CD4-positive, alpha-beta memory T cell (primary cell): ENCODE measurements at regions not wholly inside any gene's neighbourhood (a gene's known extent, or its start where the extent isn't known, plus 50 kb on each side); places are given as distances from the start of the nearest gene placed in this dataset.
A peak's percentile ranks its signal among the peaks of the same experiment; 100 is the strongest.

Experiments
- CTCF ChIA-PET: fragments of 350-600 bp; sonication (Branson Sonifier 250); formaldehyde crosslinking; loops from one replicate; lab custom pipeline; 2021; ENCODE audit warnings: inconsistent platforms; ENCODE audit not compliant: partially characterized antibody; lab: Charles Lee
- POLR2A ChIA-PET: fragments of 350-600 bp; sonication (Branson Sonifier 250); formaldehyde crosslinking; loops from one replicate; lab custom pipeline; 2021; ENCODE audit not compliant: partially characterized antibody; lab: Charles Lee
- DNase-seq, 5 donors: peaks; one replicate each; pipeline versions ENCODE4 v3.0.0 to v3.0.0-alpha.2; 2020 to 2022; ENCODE audit warnings: mixed read lengths in 1 of 5
- H3K27ac ChIP-seq: one replicate; pipeline ENCODE4 v1.7.0; 2013; ENCODE audit warnings: low read depth, low read length
- H3K27me3 ChIP-seq: 2 replicates; pipeline ENCODE4 v1.7.0; 2013; ENCODE audit warnings: mild to moderate bottlenecking, low read length, moderate library complexity; ENCODE audit not compliant: insufficient read depth
- H3K36me3 ChIP-seq: 2 replicates; pipeline ENCODE4 v1.7.0; 2013; ENCODE audit warnings: mild to moderate bottlenecking, low read length, moderate library complexity; ENCODE audit not compliant: insufficient read depth
- H3K4me1 ChIP-seq: 2 replicates; pipeline ENCODE4 v1.7.0; 2013; ENCODE audit warnings: mild to moderate bottlenecking, low read length, moderate library complexity; ENCODE audit not compliant: insufficient read depth
- H3K4me3 ChIP-seq, 2 donors: one replicate each; pipeline ENCODE4 v1.7.0; 2013; ENCODE audit warnings: low read length in 2 of 2, mild to moderate bottlenecking in 1 of 2
- H3K9me3 ChIP-seq, 2 donors: one replicate each; pipeline ENCODE4 v1.7.0; 2013; ENCODE audit warnings: low read length in 2 of 2, control low read depth in 1 of 2; ENCODE audit not compliant: control insufficient read depth in 1 of 2
- H3K27ac Mint-ChIP-seq, 7 donors: one replicate each; pipeline ENCODE4 v1.8.0; 2020 to 2021; ENCODE audit warnings: mixed read lengths in 7 of 7, mild to moderate bottlenecking in 6 of 7, inconsistent platforms in 3 of 7, moderate library complexity in 3 of 7
- H3K27me3 Mint-ChIP-seq, 2 donors: one replicate each; pipeline ENCODE4 v1.8.0; 2020 to 2021; ENCODE audit warnings: mixed read lengths in 2 of 2
- H3K36me3 Mint-ChIP-seq, 2 donors: one replicate each; pipeline ENCODE4 v1.8.0; 2020 to 2021; ENCODE audit warnings: mixed read lengths in 2 of 2, inconsistent platforms in 1 of 2, mild to moderate bottlenecking in 1 of 2
- H3K4me1 Mint-ChIP-seq, 4 donors: one replicate each; pipeline ENCODE4 v1.8.0; 2020 to 2021; ENCODE audit warnings: mixed read lengths in 4 of 4, mild to moderate bottlenecking in 1 of 4
- H3K4me3 Mint-ChIP-seq, 8 donors: one replicate each; pipeline ENCODE4 v1.8.0; 2020 to 2021; ENCODE audit warnings: mixed read lengths in 8 of 8, mild to moderate bottlenecking in 7 of 8, moderate library complexity in 6 of 8, inconsistent platforms in 3 of 8
- H3K9me3 Mint-ChIP-seq, 8 donors: one replicate each; pipeline ENCODE4 v1.8.0; 2020 to 2021; ENCODE audit warnings: mixed read lengths in 8 of 8, mild to moderate bottlenecking in 5 of 8, inconsistent platforms in 3 of 8, moderate library complexity in 1 of 8
- intact Hi-C: fragments of 100-400 bp; cut with micrococcal nuclease; formaldehyde crosslinking; loops from one replicate; pipeline ENCODE4 v1.15.1; 2023

DNA sequence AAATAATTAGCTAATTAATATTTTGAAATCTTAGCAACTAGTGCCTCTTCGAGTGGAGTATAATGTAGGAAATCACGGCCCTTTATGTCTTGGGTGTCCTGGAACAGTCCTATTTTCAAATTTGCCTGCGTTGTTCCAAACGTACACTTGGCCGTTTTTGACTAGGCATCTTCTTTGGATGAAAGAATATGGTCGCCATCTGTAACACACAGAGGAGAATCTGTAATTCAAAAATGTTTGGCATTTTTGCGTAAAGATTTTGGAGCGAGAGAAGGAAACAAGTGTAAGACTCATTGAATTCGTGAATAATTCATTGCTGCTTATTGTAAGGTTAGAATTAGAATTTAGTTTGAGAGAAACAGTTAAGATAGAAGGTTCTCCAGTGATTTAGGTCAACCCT lies 61.5 kb upstream of the CLCN4 start:
- Histone ChIP-seq H3K36me3 (no peaks in the 10 kb centered on the region), H3K4me3 (no peak overlapping the region), H3K9me3 (no peaks in the 10 kb centered on the region), H3K4me1 (peaks cover 43% of the 10 kb centered on the region), H3K27ac (no peak overlapping the region), H3K27me3 (no peaks in the 10 kb centered on the region)
- no peak for DNase-seq
- Mint-ChIP-seq H3K27ac (peak overlapping the region in 3 of 7 donors; percentile 37 to 85 (median 51)), H3K36me3 (peaks cover 5 to 16% of the 10 kb centered on the region in 2 donors), H3K9me3 (no peaks in the 10 kb centered on the region), H3K27me3 (no peaks in the 10 kb centered on the region), H3K4me1 (peaks cover 19 to 47% (median 31%) of the 10 kb centered on the region in 4 donors), H3K4me3 (no peak overlapping the region)
- CTCF ChIA-PET: interaction anchor here (0.8 to 2.3 kb wide), 6 partner anchors 10 to 100 kb away, joined by 3 to 8 read pairs (median 4); no protein-coding TSS in a partner anchor
- POLR2A ChIA-PET: interaction anchor here (4.6 to 6.8 kb wide), 2 partner anchors 11 to 14 kb away, joined by 41 to 79 read pairs; no protein-coding TSS in a partner anchor
- intact Hi-C loops: no loop called here

DNA sequence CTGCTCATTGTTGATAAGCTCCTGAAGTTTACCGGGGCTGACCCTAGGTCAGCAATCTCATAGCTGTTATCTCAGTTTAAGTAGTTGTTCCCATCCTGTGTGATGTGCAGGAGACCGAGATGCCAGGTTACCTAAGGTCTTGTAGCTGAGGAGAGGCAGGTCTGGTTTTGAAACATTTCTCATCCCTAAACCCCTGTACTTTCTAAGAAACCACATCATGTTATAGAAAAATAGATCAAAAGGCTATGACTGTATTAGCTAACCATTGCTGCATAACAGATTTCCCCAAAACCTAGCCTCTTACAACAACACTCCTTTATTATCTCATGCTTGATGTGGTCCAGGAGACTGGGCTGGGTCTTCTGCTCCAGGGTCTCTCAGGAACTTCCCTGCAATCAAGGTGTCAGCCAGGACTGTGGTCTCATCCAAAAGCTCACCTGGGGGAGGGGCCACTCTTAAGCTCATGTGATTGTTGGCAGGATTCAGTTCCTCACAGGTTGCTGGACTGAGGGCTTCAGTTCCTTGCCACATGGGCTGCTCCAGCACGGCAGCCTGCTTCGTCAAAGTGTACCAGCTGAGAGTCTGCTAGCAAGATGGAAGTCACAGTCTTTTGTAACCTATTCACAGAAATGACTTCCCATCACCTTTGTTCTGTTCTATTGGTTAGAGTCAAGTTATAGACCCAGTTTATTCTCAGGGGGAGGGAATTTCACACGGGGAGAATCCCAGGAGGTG lies 60.9 kb upstream of the CLCN4 start:
- no peak for DNase-seq
- no peaks in the 10 kb centered on the region for H3K36me3 ChIP-seq
- CTCF ChIA-PET: interaction anchor here (0.7 to 4.2 kb wide), 7 partner anchors 10 to 101 kb away, joined by 3 to 31 read pairs (median 6); no protein-coding TSS in a partner anchor
- Mint-ChIP-seq H3K4me1 (peaks cover 19 to 53% (median 36%) of the 10 kb centered on the region in 4 donors), H3K36me3 (peaks cover 5 to 15% of the 10 kb centered on the region in 2 donors), H3K27me3 (no peaks in the 10 kb centered on the region), H3K9me3 (no peaks in the 10 kb centered on the region), H3K4me3 (peak overlapping the region in 3 of 8 donors; percentile 6 to 77 (median 25)), H3K27ac (peak overlapping the region in 6 of 7 donors; percentile 17 to 85 (median 44))
- intact Hi-C loops: no loop called here
- no peak overlapping the region for H3K4me3 ChIP-seq
- POLR2A ChIA-PET: interaction anchor here (4.6 to 6.8 kb wide), 2 partner anchors 11 to 13 kb away, joined by 41 to 79 read pairs; no protein-coding TSS in a partner anchor
- no peaks in the 10 kb centered on the region for H3K9me3 ChIP-seq
- H3K4me1 ChIP-seq: peaks cover 49% of the 10 kb centered on the region
- no peak overlapping the region for H3K27ac ChIP-seq
- H3K27me3 ChIP-seq: no peaks in the 10 kb centered on the region

DNA sequence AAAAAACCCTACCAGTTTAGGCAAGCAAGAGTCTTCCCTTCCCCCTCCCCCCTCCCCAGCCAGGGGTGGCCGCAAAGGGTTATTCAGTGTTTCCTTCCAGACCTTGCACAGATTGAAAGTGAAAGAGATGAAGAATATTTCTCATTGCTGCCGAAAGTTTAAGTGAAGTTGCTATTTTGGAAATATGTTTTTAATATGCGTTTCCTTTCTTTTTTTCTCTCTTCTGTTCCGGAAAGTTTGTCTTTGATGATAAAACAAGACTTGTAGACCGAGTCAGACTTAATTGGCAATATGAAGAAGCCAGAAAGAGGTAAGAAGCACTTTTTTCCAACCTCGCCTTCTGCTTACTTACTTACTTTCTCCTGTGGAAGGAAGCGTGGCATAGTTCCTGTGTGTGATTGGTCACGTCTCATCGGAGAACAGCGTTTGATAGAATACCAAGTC lies 58.5 kb upstream of the CLCN4 start:
- peaks cover 0 to 13% of the 10 kb centered on the region in 2 donors for H3K36me3 Mint-ChIP-seq
- peak overlapping the region; percentile 83 to 96 (median 92) for H3K4me3 Mint-ChIP-seq
- Histone ChIP-seq H3K27ac (peak overlapping the region; percentile 67), H3K36me3 (no peaks in the 10 kb centered on the region), H3K4me3 (peak overlapping the region; percentile 63 to 91), H3K9me3 (no peaks in the 10 kb centered on the region), H3K4me1 (peaks cover 57% of the 10 kb centered on the region), H3K27me3 (no peaks in the 10 kb centered on the region)
- H3K9me3 Mint-ChIP-seq: no peaks in the 10 kb centered on the region
- peaks cover 22 to 71% (median 43%) of the 10 kb centered on the region in 4 donors for H3K4me1 Mint-ChIP-seq
- peak; percentile 46 to 82 (median 64) for DNase-seq
- ChIA-PET CTCF (interaction anchor here (0.5 to 4.2 kb wide), 7 partner anchors 10 to 404 kb away, joined by 3 to 31 read pairs (median 8); no protein-coding TSS in a partner anchor), POLR2A (interaction anchor here (1.2 to 6.8 kb wide), 5 partner anchors 11 to 83 kb away, joined by 3 to 79 read pairs (median 7); no protein-coding TSS in a partner anchor)
- no peaks in the 10 kb centered on the region for H3K27me3 Mint-ChIP-seq
- H3K27ac Mint-ChIP-seq: peak overlapping the region; percentile 89 to 96 (median 95)
- intact Hi-C loops: loop anchor here (1.0 kb wide), 4 partner anchors 9 to 21 kb away; no protein-coding TSS in a partner anchor

DNA sequence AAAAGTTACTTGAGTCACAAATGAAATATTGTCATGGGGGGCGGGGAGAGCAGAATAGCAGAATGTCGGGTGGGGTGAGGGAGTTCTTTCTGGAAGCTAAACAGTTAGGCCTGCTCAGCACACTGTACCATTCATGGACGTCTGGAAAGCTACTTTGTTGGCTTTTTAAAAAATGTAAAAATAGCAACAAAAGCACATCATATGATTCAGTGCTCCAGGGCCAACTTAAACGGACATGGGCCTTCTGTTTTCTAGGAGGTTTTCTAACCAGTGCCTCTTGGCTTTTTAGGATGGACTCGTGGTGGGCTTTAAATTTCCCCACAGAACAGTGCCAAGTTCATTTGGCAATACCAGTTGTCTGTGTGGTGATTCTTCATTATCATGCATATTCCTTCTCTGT lies 57.4 kb upstream of the CLCN4 start:
- peak overlapping the region; percentile 3 to 96 (median 94) for H3K27ac Mint-ChIP-seq
- no peaks in the 10 kb centered on the region for H3K27me3 Mint-ChIP-seq
- H3K4me1 ChIP-seq: peaks cover 57% of the 10 kb centered on the region
- H3K4me3 Mint-ChIP-seq: peak overlapping the region; percentile 83 to 96 (median 92)
- H3K36me3 Mint-ChIP-seq: peaks cover 0 to 16% of the 10 kb centered on the region in 2 donors
- POLR2A ChIA-PET: interaction anchor here (1.3 to 6.8 kb wide), 5 partner anchors 10 to 84 kb away, joined by 4 to 79 read pairs (median 7); no protein-coding TSS in a partner anchor
- H3K4me3 ChIP-seq: peak overlapping the region; percentile 63 to 91
- DNase-seq: no peak
- intact Hi-C loops: no loop called here
- peak overlapping the region; percentile 67 for H3K27ac ChIP-seq
- no peaks in the 10 kb centered on the region for H3K9me3 ChIP-seq
- H3K36me3 ChIP-seq: no peaks in the 10 kb centered on the region
- CTCF ChIA-PET: interaction anchor here (1.0 to 4.2 kb wide), 6 partner anchors 11 to 104 kb away, joined by 3 to 31 read pairs (median 12); no protein-coding TSS in a partner anchor
- no peaks in the 10 kb centered on the region for H3K9me3 Mint-ChIP-seq
- H3K4me1 Mint-ChIP-seq: peaks cover 22 to 72% (median 43%) of the 10 kb centered on the region in 4 donors
- H3K27me3 ChIP-seq: no peaks in the 10 kb centered on the region

DNA sequence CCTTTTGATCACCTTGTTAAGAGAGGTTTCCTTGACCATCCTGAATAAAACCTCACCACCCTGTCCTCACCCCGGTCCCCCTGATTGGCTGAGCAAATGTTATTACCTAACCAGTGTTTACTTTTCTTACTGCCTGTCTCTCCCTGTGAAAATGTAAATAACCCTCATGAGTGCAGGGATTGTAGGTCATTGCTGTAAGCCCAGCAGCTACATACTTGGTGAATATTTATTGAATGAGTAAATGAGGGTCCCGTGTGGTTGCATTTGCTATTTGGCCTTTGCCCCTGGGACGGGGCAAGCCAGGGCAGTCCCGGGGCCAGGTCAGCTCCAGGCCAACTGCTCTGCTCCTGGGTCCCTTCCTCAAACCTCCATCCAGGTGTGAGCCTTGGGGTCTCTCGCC lies 55.5 kb upstream of the CLCN4 start:
- H3K4me1 Mint-ChIP-seq: peaks cover 21 to 70% (median 36%) of the 10 kb centered on the region in 4 donors
- POLR2A ChIA-PET: interaction anchor here (2.0 kb wide), 1 partner anchor 10 kb away, joined by 7 read pairs; no protein-coding TSS in a partner anchor
- DNase-seq: no peak
- H3K27me3 Mint-ChIP-seq: no peaks in the 10 kb centered on the region
- Histone ChIP-seq H3K4me1 (peaks cover 56% of the 10 kb centered on the region), H3K36me3 (no peaks in the 10 kb centered on the region), H3K27ac (no peak overlapping the region), H3K27me3 (no peaks in the 10 kb centered on the region), H3K9me3 (no peaks in the 10 kb centered on the region), H3K4me3 (no peak overlapping the region)
- intact Hi-C loops: no loop called here
- H3K27ac Mint-ChIP-seq: peak overlapping the region in 1 of 7 donors; percentile 22
- H3K9me3 Mint-ChIP-seq: no peaks in the 10 kb centered on the region
- peak overlapping the region in 2 of 8 donors; percentile 2 to 32 for H3K4me3 Mint-ChIP-seq
- CTCF ChIA-PET: no interaction called here
- peaks cover 0 to 16% of the 10 kb centered on the region in 2 donors for H3K36me3 Mint-ChIP-seq

DNA sequence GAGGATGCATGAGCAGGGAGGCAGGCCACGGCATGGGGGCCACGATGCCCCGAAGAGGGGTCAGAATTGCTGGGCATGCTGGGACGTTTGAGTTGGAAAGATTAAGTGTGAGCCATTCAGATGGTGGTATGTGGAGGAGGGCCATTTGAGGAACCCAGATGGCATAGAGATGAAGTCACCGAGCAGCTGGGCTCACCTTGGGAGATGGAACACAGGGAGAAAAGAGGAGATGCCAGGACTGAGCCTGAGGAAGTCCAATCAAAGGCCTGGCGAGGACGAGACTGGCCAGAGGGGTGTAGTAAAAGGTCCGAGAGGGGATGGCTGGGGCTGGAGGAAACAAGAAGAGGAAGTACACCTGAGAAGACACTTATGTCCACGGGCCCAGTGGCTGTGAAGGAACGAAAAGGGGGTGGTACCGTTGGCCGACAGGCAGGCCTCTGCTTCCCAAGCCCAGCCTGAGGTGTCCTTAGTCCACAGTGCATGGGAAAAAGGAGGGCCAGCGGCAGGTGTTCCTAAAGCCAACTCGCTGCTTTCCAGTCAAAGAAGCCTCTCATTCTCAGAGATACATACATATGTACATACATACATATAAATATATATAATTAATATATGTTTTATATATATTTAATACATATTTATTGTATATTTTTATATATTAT lies 54.6 kb upstream of the CLCN4 start:
- Histone ChIP-seq H3K27ac (no peak overlapping the region), H3K36me3 (no peaks in the 10 kb centered on the region), H3K27me3 (no peaks in the 10 kb centered on the region), H3K9me3 (no peaks in the 10 kb centered on the region), H3K4me3 (no peak overlapping the region), H3K4me1 (peaks cover 57% of the 10 kb centered on the region)
- peak overlapping the region in 2 of 7 donors; percentile 41 to 90 for H3K27ac Mint-ChIP-seq
- POLR2A ChIA-PET: interaction anchor here (2.0 kb wide), 1 partner anchor 9 kb away, joined by 7 read pairs; no protein-coding TSS in a partner anchor
- DNase-seq: no peak
- no peaks in the 10 kb centered on the region for H3K9me3 Mint-ChIP-seq
- no peaks in the 10 kb centered on the region for H3K27me3 Mint-ChIP-seq
- peaks cover 0 to 16% of the 10 kb centered on the region in 2 donors for H3K36me3 Mint-ChIP-seq
- intact Hi-C loops: no loop called here
- peaks cover 20 to 71% (median 40%) of the 10 kb centered on the region in 4 donors for H3K4me1 Mint-ChIP-seq
- H3K4me3 Mint-ChIP-seq: no peak overlapping the region
- CTCF ChIA-PET: interaction anchor here (0.7 kb wide), 1 partner anchor 24 kb away, joined by 3 read pairs; no protein-coding TSS in a partner anchor
